Mammary epithelial cell (primary cell): ENCODE measurements at regions not wholly inside any gene's neighbourhood (a gene's known extent, or its start where the extent isn't known, plus 50 kb on each side); places are given as distances from the start of the nearest gene placed in this dataset.

Source experiments
- CTCF ChIP-seq, 2 donors: IDR thresholded peaks in 1 of 2; conservative IDR thresholded peaks in 1 of 2; 2 replicates each; pipeline ENCODE4 v1.5.1; 2011 to 2012; ENCODE audit warnings: inconsistent platforms in 2 of 2, low read length in 2 of 2, mild to moderate bottlenecking in 2 of 2, control low read depth in 1 of 2, low read depth in 1 of 2; ENCODE audit not compliant: insufficient read depth in 1 of 2; ENCODE audit errors: extremely low read depth in 1 of 2
- EZH2 ChIP-seq: IDR thresholded peaks from 2 replicates; pipeline ENCODE4 v1.6.1; 2012; ENCODE audit warnings: low read length, inconsistent platforms, borderline replicate concordance

- TF ChIP-seq CTCF (conservative IDR thresholded peaks at IDR 0.05 in 1 of 2, IDR thresholded peaks at IDR 0.05 in 1 of 2; ENCODE audit: extremely low read depth in 1 of 2, insufficient read depth in 1 of 2, low read depth in 1 of 2, low read length in 2 of 2) (no peak), EZH2 (no peak)
Observed at GRCh38 chr15:93168910-93169309, 79.9 kb upstream of the RGMA start.
